ENCODE measurements at regions not wholly inside any gene's neighbourhood (a gene's known extent, or its start where the extent isn't known, plus 50 kb on each side); places are given as distances from the start of the nearest gene placed in this dataset.

DNA sequence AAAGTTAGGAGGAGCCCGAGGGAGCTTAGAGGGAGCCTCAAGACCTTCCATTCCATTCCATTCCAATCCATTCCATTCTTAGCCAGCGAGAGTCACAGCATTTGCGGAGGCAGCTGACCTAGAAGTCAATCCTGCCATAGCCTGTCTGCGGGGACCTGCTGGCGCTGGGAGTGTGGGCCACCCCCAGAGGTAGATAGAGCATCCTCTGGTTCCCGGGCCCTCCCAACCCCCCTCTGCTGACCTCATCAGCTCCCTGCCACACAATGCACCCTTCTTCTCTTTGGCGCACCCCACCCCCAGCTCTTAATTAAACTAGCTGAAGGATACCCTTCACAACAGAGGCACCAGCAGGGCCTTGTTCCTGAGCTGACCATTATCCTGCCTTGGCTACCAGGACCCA lies 152.5 kb upstream of the ZMIZ1 start:
- WGBS, 2 donors: 85 to 89% methylated on average over 7 of the region's 7 CpGs

DNA sequence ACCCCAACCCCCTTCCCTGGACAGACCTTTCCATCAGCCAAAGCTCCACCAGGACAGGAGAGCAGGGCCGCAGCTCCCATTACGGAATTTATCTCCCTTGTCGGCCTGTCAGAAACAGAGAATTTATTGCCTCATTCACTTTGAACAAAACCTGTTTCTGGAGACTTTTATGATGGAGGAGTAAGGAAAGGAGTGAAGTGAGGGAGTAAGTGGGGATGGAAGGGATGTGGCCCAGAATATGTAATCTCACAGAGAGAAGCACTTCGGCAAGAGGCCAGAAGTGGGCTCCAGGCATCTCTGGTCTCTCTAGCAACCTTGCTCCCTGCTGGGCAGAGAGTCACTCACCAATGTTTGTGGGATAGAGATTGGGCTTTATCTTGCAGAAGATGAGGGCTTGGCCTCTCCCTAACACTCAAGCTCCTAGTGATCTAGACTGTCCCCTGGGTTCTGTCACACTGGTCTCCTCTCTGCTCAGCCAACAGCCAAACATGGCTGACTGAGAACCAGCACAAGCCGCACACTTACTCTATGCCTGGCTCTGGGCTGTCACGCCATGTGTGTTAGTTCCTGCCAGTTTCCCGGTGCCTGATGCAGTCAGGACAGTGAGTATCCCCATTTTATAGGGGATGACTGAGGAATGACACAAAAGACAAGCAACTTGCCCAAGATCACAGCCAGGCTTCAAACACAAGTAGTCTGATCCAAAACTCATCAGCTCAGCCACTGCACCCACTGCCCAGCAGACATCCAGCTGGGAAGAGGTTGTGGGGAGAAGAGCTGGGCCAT lies 149.4 kb upstream of the ZMIZ1 start:
- Histone ChIP-seq H3K4me1 (peaks cover 0 to 18% (median 4%) of the 10 kb centered on the region in 9 donors), H3K27me3 (no peaks in the 10 kb centered on the region), H3K36me3 (no peaks in the 10 kb centered on the region), H3K4me3 (no peak overlapping the region), H3K27ac (no peak overlapping the region), H3K9me3 (no peaks in the 10 kb centered on the region)
- 93 to 95% methylated on average over 7 of the region's 7 CpGs for WGBS, 2 donors
- DNase-seq (no peak), ATAC-seq (no peak)
- intact Hi-C loops (cut with DNase I): loop anchor here in 1 of 10 donors (10.0 kb wide), 1 partner anchor 65 kb away; no protein-coding TSS in a partner anchor
- no peak for TF ChIP-seq CTCF (IDR thresholded peaks at IDR 0.05)

More for the DNA sequence above, 152.5 kb upstream of the ZMIZ1 start:
- DNase-seq (no peak), ATAC-seq (no peak)
- Histone ChIP-seq H3K27me3 (no peaks in the 10 kb centered on the region), H3K36me3 (no peaks in the 10 kb centered on the region), H3K27ac (no peak overlapping the region), H3K4me3 (no peak overlapping the region), H3K9me3 (no peaks in the 10 kb centered on the region), H3K4me1 (peaks cover 0 to 8% (median 0%) of the 10 kb centered on the region in 9 donors)
- intact Hi-C loops (cut with DNase I): loop anchor here in 1 of 10 donors (10.0 kb wide), 1 partner anchor 61 kb away; no protein-coding TSS in a partner anchor
- TF ChIP-seq CTCF (IDR thresholded peaks at IDR 0.05): no peak

DNA sequence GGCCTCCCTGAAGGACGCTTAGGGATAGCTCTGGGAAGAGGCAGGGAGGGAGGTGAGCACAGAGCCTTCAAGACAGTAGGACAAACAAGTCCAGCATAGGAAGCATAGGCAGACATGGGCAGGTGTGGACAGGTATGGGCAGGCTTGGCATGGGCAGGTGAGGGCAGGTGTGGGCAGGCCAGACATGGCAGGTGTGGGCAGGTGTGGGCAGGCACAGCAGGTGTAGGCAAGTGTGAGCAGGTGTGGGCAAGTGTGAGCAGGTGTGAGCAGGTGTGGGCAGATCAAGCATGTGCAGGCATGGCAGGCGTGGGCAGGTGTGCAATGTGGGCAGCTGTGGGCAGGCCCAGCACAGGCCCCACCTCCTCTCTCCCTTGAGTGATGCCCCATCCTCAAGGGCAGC lies 148.8 kb upstream of the ZMIZ1 start:
- Histone ChIP-seq H3K36me3 (no peaks in the 10 kb centered on the region), H3K4me1 (peaks cover 0 to 18% (median 4%) of the 10 kb centered on the region in 9 donors), H3K9me3 (no peaks in the 10 kb centered on the region), H3K27ac (no peak overlapping the region), H3K4me3 (no peak overlapping the region), H3K27me3 (no peaks in the 10 kb centered on the region)
- TF ChIP-seq CTCF (IDR thresholded peaks at IDR 0.05): no peak
- ATAC-seq (no peak), DNase-seq (no peak)
- intact Hi-C loops (cut with DNase I): no loop called here
- 95 to 97% methylated on average over 2 of the region's 2 CpGs for WGBS, 2 donors

GRCh38 chr10:78921895-78922294 lies 146.9 kb upstream of the ZMIZ1 start:
- DNase-seq (no peak), ATAC-seq (no peak)
- WGBS, 2 donors: 92 to 94% methylated on average over 3 of the region's 3 CpGs
- Histone ChIP-seq H3K9me3 (no peaks in the 10 kb centered on the region), H3K27ac (no peak overlapping the region), H3K4me1 (peaks cover 0 to 22% (median 7%) of the 10 kb centered on the region in 9 donors), H3K4me3 (no peak overlapping the region), H3K36me3 (no peaks in the 10 kb centered on the region), H3K27me3 (no peaks in the 10 kb centered on the region)
- intact Hi-C loops (cut with DNase I): no loop called here
- TF ChIP-seq CTCF (IDR thresholded peaks at IDR 0.05): no peak
